Right lobe of liver (tissue), 4 donors: ENCODE measurements at regions not wholly inside any gene's neighbourhood (a gene's known extent, or its start where the extent isn't known, plus 50 kb on each side); places are given as distances from the start of the nearest gene placed in this dataset.
"Not testable (repeated sequence)": the region's sequence is repeated elsewhere in the genome, so short reads cannot be mapped to it uniquely, and the experiment has no call there.

Experiments
- CTCF ChIP-seq, 4 donors: fragments of 200-600 bp in 3 of 4; fragments of 450-650 bp in 1 of 4; IDR thresholded peaks; one replicate each; pipeline versions ENCODE4 v1.5.1 to v1.8.0; 2016 to 2022; ENCODE audit warnings: antibody characterized with exemption in 4 of 4, mild to moderate bottlenecking in 2 of 4
- POLR2A ChIP-seq: fragments of 450-650 bp; IDR thresholded peaks from one replicate; pipeline ENCODE4 v1.6.1; 2017; ENCODE audit warnings: antibody characterized with exemption, mild to moderate bottlenecking
- donor health status: DM: no; HTN: no; CAD: no.
- donor health status: DM: no; HTN: no; CAD: no.
- donor health status: DM: no; HTN: yes; CAD: no.

GRCh38 chr7:142495879-142496278, 238.0 kb upstream of the PRSS58 start:
- TF ChIP-seq CTCF (IDR thresholded peaks at IDR 0.05); POLR2A: not testable (repeated sequence)
